ENCODE measurements at regions not wholly inside any gene's neighbourhood (a gene's known extent, or its start where the extent isn't known, plus 50 kb on each side); places are given as distances from the start of the nearest gene placed in this dataset.
A peak's percentile ranks its signal among the peaks of the same experiment; 100 is the strongest.

GRCh38 chr12:59196989-59197388 lies 276.7 kb upstream of the LRIG3 start:
- DNase-seq: no peak

- DNase-seq: peak; percentile 2
Observed at GRCh38 chr12:59194794-59195193, 274.5 kb upstream of the LRIG3 start.

GRCh38 chr12:59193476-59194050 lies 273.3 kb upstream of the LRIG3 start:
- DNase-seq: no peak

GRCh38 chr12:59191372-59191771 lies 271.1 kb upstream of the LRIG3 start:
- DNase-seq: no peak

GRCh38 chr12:59186451-59186850 lies 266.1 kb upstream of the LRIG3 start:
- no peak for DNase-seq

GRCh38 chr12:59185295-59185694 lies 265.0 kb upstream of the LRIG3 start:
- DNase-seq: no peak

GRCh38 chr12:59182658-59183455 lies 262.6 kb upstream of the LRIG3 start:
- DNase-seq: no peak

- no peak for DNase-seq
Observed at GRCh38 chr12:59182191-59182590, 261.9 kb upstream of the LRIG3 start.

GRCh38 chr12:59181196-59181777 lies 261.0 kb upstream of the LRIG3 start:
- DNase-seq: no peak

- DNase-seq: peak; percentile 4
Observed at GRCh38 chr12:59179231-59179630, 258.9 kb upstream of the LRIG3 start.

GRCh38 chr12:59173695-59174094 lies 253.4 kb upstream of the LRIG3 start:
- no peak for DNase-seq

GRCh38 chr12:59168647-59169046 lies 248.3 kb upstream of the LRIG3 start:
- no peak for DNase-seq

GRCh38 chr12:59166457-59166856 lies 246.2 kb upstream of the LRIG3 start:
- DNase-seq: no peak

GRCh38 chr12:59164991-59165718 lies 244.9 kb upstream of the LRIG3 start:
- DNase-seq: peak; percentile 50

GRCh38 chr12:59164226-59164625 lies 243.9 kb upstream of the LRIG3 start:
- no peak for DNase-seq

- DNase-seq: no peak
Observed at GRCh38 chr12:59158681-59159080, 238.4 kb upstream of the LRIG3 start.

- DNase-seq: no peak
Observed at GRCh38 chr12:59158066-59158465, 237.8 kb upstream of the LRIG3 start.

- DNase-seq: no peak
Observed at GRCh38 chr12:59155448-59155847, 235.1 kb upstream of the LRIG3 start.

- peak; percentile 40 for DNase-seq
Observed at GRCh38 chr12:59151243-59151642, 230.9 kb upstream of the LRIG3 start.

- peak; percentile 75 for DNase-seq
Observed at GRCh38 chr12:59149995-59150642, 229.8 kb upstream of the LRIG3 start.

GRCh38 chr12:59147791-59148190 lies 227.5 kb upstream of the LRIG3 start:
- no peak for DNase-seq

- no peak for DNase-seq
Observed at GRCh38 chr12:59142183-59142790, 222.0 kb upstream of the LRIG3 start.

- no peak for DNase-seq
Observed at GRCh38 chr12:59134750-59135149, 214.4 kb upstream of the LRIG3 start.
